A673 (cell line): ENCODE measurements at regions not wholly inside any gene's neighbourhood (a gene's known extent, or its start where the extent isn't known, plus 50 kb on each side); places are given as distances from the start of the nearest gene placed in this dataset.

Experiments
- BruUV-seq: library from RNA; stranded (reverse); fragments of 400-500 nt; replicated peaks from 2 replicates; lab custom pipeline; 2021; lab: Mats Ljungman, UMichigan
- CTCF ChIA-PET: fragments of 300-600 bp; sonication (Branson Sonifier 250); formaldehyde crosslinking; loops from one replicate; lab custom pipeline; 2022; ENCODE audit warnings: antibody characterized with exemption; lab: Charles Lee
- POLR2A ChIA-PET: fragments of 300-600 bp; sonication (Branson Sonifier 250); formaldehyde crosslinking; loops from one replicate; lab custom pipeline; 2022; ENCODE audit warnings: antibody characterized with exemption; ENCODE audit not compliant: low non-redundant PET; lab: Charles Lee
- DNase-seq: peaks from one replicate; pipeline ENCODE4 v3.0.0-alpha.2; 2015; ENCODE audit warnings: low spot score
- H3K27ac ChIP-seq: fragments of 200-600 bp; sonication (generic); 2 replicates; pipeline ENCODE4 v1.5.1; 2016; ENCODE audit warnings: mixed run types, low read depth, mild to moderate bottlenecking, mixed read lengths, antibody characterized with exemption, low read length; ENCODE audit not compliant: poor library complexity, severe bottlenecking
- H3K27me3 ChIP-seq: fragments of 200-600 bp; sonication (generic); replicated peaks from 2 replicates; pipeline ENCODE4 v1.6.1; 2017; ENCODE audit warnings: mixed run types, low read depth, mild to moderate bottlenecking, mixed read lengths, antibody characterized with exemption, low read length; ENCODE audit not compliant: insufficient read depth, poor library complexity
- H3K36me3 ChIP-seq: fragments of 200-600 bp; sonication (generic); 2 replicates; pipeline ENCODE4 v1.6.1; 2016; ENCODE audit warnings: mixed run types, mild to moderate bottlenecking, mixed read lengths, antibody characterized with exemption, low read length; ENCODE audit not compliant: insufficient read depth, poor library complexity, severe bottlenecking
- H3K4me1 ChIP-seq: fragments of 200-600 bp; sonication (generic); 2 replicates; pipeline ENCODE4 v1.6.1; 2017; ENCODE audit warnings: mixed run types, mild to moderate bottlenecking, mixed read lengths, antibody characterized with exemption, low read length; ENCODE audit not compliant: insufficient read depth, poor library complexity, severe bottlenecking
- H3K4me3 ChIP-seq: fragments of 200-600 bp; sonication (generic); 2 replicates; pipeline ENCODE4 v1.5.1; 2016; ENCODE audit warnings: low read depth, mixed run types, mild to moderate bottlenecking, mixed read lengths, low read length; ENCODE audit not compliant: poor library complexity, severe bottlenecking
- H3K9me3 ChIP-seq: fragments of 200-600 bp; sonication (generic); 2 replicates; pipeline ENCODE4 v1.6.1; 2016; ENCODE audit warnings: mixed run types, low read depth, mild to moderate bottlenecking, mixed read lengths, antibody characterized with exemption, low read length; ENCODE audit not compliant: poor library complexity, severe bottlenecking
- CTCF ChIP-seq: fragments of 300-800, 200-600 bp; sonication (generic); conservative IDR thresholded peaks from 2 replicates; pipeline ENCODE4 v1.5.1; 2017; ENCODE audit warnings: low read depth, mild to moderate bottlenecking, antibody characterized with exemption, low read length, moderate library complexity, mixed read lengths
- EZH2 ChIP-seq: fragments of 200-600 bp; sonication (generic); IDR thresholded peaks from 2 replicates; pipeline ENCODE4 v1.6.1; 2017; ENCODE audit warnings: borderline replicate concordance, low read depth, mild to moderate bottlenecking, mixed read lengths, antibody characterized with exemption, low read length; ENCODE audit not compliant: poor library complexity, severe bottlenecking
- intact Hi-C: fragments of 100-400 bp; cut with micrococcal nuclease; formaldehyde crosslinking; loops from one replicate; pipeline ENCODE4 v1.10.0; 2022; ENCODE audit not compliant: unreplicated experiment

- POLR2A ChIA-PET: no interaction called here
- CTCF ChIA-PET: no interaction called here
- BruUV-seq: no TSS peak
Observed at GRCh38 chr6:45813943-45814342, 201.7 kb downstream of the CLIC5 start.

GRCh38 chr6:45812922-45813321, 202.7 kb downstream of the CLIC5 start:
- no TSS peak for BruUV-seq
- TF ChIP-seq CTCF (no peak), EZH2 (no peak)
- Histone ChIP-seq H3K36me3 (no peaks in the 10 kb centered on the region), H3K27me3 (no peaks in the 10 kb centered on the region), H3K4me1 (peaks cover 15% of the 10 kb centered on the region), H3K9me3 (no peaks in the 10 kb centered on the region), H3K4me3 (no peak overlapping the region), H3K27ac (no peak overlapping the region)
- POLR2A ChIA-PET: no interaction called here
- CTCF ChIA-PET: no interaction called here
- no peak for DNase-seq
- intact Hi-C loops: no loop called here

More at GRCh38 chr6:45813943-45814342, 201.7 kb downstream of the CLIC5 start:
- no peak overlapping the region for H3K27ac ChIP-seq
- H3K4me3 ChIP-seq: no peak overlapping the region
- H3K4me1 ChIP-seq: peaks cover 4% of the 10 kb centered on the region
- intact Hi-C loops: no loop called here
- no peaks in the 10 kb centered on the region for H3K9me3 ChIP-seq
- DNase-seq: no peak
- no peak for TF ChIP-seq CTCF
- TF ChIP-seq EZH2: no peak
- no peaks in the 10 kb centered on the region for H3K27me3 ChIP-seq
- H3K36me3 ChIP-seq: no peaks in the 10 kb centered on the region

GRCh38 chr6:45808917-45809316, 206.7 kb downstream of the CLIC5 start:
- no TSS peak for BruUV-seq
- no peak overlapping the region for H3K4me3 ChIP-seq
- H3K4me1 ChIP-seq: peaks cover 23% of the 10 kb centered on the region
- intact Hi-C loops: no loop called here
- H3K27me3 ChIP-seq: no peaks in the 10 kb centered on the region
- POLR2A ChIA-PET: no interaction called here
- no peaks in the 10 kb centered on the region for H3K36me3 ChIP-seq
- CTCF ChIA-PET: no interaction called here
- DNase-seq: peak; percentile 69
- TF ChIP-seq EZH2: no peak
- TF ChIP-seq CTCF: no peak
- H3K27ac ChIP-seq: peak overlapping the region; percentile 28
- no peaks in the 10 kb centered on the region for H3K9me3 ChIP-seq
